Astrocyte of the spinal cord (primary cell): ENCODE measurements at regions not wholly inside any gene's neighbourhood (a gene's known extent, or its start where the extent isn't known, plus 50 kb on each side); places are given as distances from the start of the nearest gene placed in this dataset.

ENCODE experiments used
- DNase-seq: peaks from one replicate; pipeline ENCODE4 v3.0.0; 2011; ENCODE audit warnings: low read depth, low spot score
- H3K4me3 ChIP-seq: 2 replicates; pipeline ENCODE4 v1.5.1; 2011; ENCODE audit warnings: low read depth, mild to moderate bottlenecking, low read length, moderate library complexity
- CTCF ChIP-seq: IDR thresholded peaks from 2 replicates; pipeline ENCODE4 v1.5.1; 2012; ENCODE audit warnings: low read depth, mild to moderate bottlenecking, low read length, inconsistent platforms
- in situ Hi-C: cut with HindIII; loops from 2 replicates; pipeline ENCODE4 v1.10.0; 2017; ENCODE audit warnings: low sequenced_read_pairs

GRCh38 chr7:118844748-118845147 is 620.2 kb downstream of the ANKRD7 start:
- in situ Hi-C loops: no loop called here

GRCh38 chr7:118845791-118846190 is 621.3 kb downstream of the ANKRD7 start:
- no peak for TF ChIP-seq CTCF
- DNase-seq: no peak
- in situ Hi-C loops: no loop called here
- H3K4me3 ChIP-seq: no peak overlapping the region

More at GRCh38 chr7:118844748-118845147, 620.2 kb downstream of the ANKRD7 start:
- TF ChIP-seq CTCF: no peak
- DNase-seq: peak; percentile 2
- H3K4me3 ChIP-seq: no peak overlapping the region

- in situ Hi-C loops: no loop called here
- no peak for DNase-seq
- H3K4me3 ChIP-seq: no peak overlapping the region
- TF ChIP-seq CTCF: no peak
Measured at GRCh38 chr7:118846977-118847376, 622.5 kb downstream of the ANKRD7 start.

- in situ Hi-C loops: no loop called here
Measured at GRCh38 chr7:118855290-118855689, 630.8 kb downstream of the ANKRD7 start.

DNA sequence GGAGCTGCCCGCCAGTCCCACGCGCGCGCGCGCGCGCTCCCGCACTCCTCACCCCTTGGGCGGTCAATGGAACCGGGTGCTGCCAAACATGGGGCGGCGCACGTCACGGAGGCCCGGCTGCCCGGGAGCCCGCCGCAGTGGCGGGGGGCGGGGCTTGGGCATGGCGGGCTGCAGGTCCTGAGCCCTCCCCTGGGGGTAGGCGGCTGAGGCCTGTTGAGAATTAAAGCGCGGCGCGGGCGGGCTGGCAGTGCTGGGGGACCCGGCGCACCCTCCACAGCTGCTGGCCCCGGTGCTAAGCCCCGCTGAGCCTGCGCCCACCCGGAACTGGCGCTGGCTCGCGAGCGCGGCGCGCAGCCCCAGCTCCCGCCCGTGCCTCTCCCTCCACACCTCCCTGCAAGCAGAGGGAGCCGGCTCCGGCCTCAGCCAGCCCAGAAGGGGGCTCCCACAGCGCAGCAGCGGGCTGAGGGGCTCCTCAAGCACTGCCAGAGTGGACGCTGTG is 634.2 kb downstream of the ANKRD7 start:
- no peak for DNase-seq
- TF ChIP-seq CTCF: no peak
- no peak overlapping the region for H3K4me3 ChIP-seq
- in situ Hi-C loops: no loop called here

More at GRCh38 chr7:118855290-118855689, 630.8 kb downstream of the ANKRD7 start:
- no peak for DNase-seq
- no peak overlapping the region for H3K4me3 ChIP-seq
- TF ChIP-seq CTCF: no peak

DNA sequence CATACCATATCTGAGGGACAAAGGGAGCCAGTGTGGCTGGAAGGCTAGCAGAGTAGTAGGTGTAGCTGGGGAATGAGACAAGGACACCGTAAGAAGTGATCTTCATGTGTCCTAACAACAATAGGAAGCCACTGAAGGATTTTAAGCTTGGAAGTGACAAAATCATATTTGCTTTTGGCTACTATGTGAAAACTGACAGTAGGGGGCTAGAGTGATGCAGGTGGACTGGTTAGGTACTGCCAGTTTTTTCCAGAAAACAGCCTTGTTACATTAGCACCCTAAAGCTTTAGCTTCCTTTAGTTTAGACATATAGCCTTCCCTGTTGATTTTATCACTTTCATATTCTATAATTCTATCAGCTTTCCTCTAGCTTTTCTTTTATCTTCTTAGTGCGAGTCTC is 637.1 kb downstream of the ANKRD7 start:
- TF ChIP-seq CTCF: no peak
- in situ Hi-C loops: no loop called here
- H3K4me3 ChIP-seq: no peak overlapping the region
- DNase-seq: no peak

DNA sequence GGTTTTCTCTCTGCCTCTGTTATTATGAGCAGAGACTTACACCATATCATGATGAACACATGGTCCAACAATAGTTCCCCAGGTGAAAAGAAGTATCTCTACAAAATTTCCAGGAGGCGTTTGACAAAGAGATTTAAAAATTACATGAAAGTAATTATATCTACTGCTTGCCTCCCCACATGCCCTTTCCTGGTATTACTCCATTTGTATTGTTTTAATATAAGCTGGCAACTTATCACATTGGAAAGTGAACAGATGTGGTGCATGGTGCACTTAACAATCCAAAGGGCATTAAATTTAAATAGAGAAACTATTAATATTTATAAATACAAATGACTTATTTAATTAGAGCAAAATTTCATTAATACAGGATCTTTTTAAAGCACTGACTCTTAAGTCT is 638.2 kb downstream of the ANKRD7 start:
- no peak overlapping the region for H3K4me3 ChIP-seq
- DNase-seq: no peak
- no peak for TF ChIP-seq CTCF
- in situ Hi-C loops: no loop called here
